ENCODE measurements at regions not wholly inside any gene's neighbourhood (a gene's known extent, or its start where the extent isn't known, plus 50 kb on each side); places are given as distances from the start of the nearest gene placed in this dataset.

DNA sequence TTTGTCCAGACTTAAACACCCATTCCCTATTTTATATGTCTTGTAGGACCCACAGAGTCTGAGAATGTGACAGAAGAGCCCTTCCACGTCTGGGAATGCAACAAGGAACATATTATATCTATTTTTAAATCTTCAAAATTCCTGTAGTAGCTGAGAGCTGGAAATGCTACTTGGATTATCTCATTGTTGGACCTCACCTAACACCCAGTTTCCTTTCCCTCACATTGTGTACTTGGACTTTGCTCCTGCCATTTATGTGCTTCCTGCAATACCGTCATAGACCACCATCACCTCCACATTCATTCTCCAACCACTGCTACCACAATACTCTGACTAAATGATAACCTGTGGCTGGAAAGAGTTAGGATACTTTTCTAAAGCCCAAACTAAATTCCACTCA lies 335.4 kb downstream of the COL12A1 start (continued):
- TF ChIP-seq, protein P1, sequence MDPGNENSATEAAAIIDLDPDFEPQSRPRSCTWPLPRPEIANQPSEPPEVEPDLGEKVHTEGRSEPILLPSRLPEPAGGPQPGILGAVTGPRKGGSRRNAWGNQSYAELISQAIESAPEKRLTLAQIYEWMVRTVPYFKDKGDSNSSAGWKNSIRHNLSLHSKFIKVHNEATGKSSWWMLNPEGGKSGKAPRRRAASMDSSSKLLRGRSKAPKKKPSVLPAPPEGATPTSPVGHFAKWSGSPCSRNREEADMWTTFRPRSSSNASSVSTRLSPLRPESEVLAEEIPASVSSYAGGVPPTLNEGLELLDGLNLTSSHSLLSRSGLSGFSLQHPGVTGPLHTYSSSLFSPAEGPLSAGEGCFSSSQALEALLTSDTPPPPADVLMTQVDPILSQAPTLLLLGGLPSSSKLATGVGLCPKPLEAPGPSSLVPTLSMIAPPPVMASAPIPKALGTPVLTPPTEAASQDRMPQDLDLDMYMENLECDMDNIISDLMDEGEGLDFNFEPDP (CRISPR knock-in tag; conservative IDR thresholded peaks at IDR 0.05), result no peak
- TF ChIP-seq FOXA3 (CRISPR knock-in tag; IDR thresholded peaks at IDR 0.05), result peak; percentile 38; the same call in 1 of the 2 replicates
- TF ChIP-seq ZNF569 (CRISPR knock-in tag; IDR thresholded peaks at IDR 0.05; ENCODE audit: borderline replicate concordance), result no peak
- peak; percentile 39; the same call in 1 of the 2 replicates for TF ChIP-seq ETV5 (CRISPR knock-in tag; IDR thresholded peaks at IDR 0.05; ENCODE audit: borderline replicate concordance)
- TF ChIP-seq BRCA1 (CRISPR knock-in tag; IDR thresholded peaks at IDR 0.05), result no peak
- TF ChIP-seq PPARG (CRISPR knock-in tag; conservative IDR thresholded peaks at IDR 0.05), result peak; percentile 85
- no peak for TF ChIP-seq ZNF678 (CRISPR knock-in tag; IDR thresholded peaks at IDR 0.05)
- no peak for TF ChIP-seq ZNF205 (CRISPR knock-in tag; IDR thresholded peaks at IDR 0.05)
- no peak for TF ChIP-seq SALL2 (CRISPR knock-in tag; IDR thresholded peaks at IDR 0.05)
- TF ChIP-seq MIER2 (CRISPR knock-in tag; IDR thresholded peaks at IDR 0.05), result peak; percentile 44; the same call in 1 of the 2 replicates
- TF ChIP-seq, protein P2, sequence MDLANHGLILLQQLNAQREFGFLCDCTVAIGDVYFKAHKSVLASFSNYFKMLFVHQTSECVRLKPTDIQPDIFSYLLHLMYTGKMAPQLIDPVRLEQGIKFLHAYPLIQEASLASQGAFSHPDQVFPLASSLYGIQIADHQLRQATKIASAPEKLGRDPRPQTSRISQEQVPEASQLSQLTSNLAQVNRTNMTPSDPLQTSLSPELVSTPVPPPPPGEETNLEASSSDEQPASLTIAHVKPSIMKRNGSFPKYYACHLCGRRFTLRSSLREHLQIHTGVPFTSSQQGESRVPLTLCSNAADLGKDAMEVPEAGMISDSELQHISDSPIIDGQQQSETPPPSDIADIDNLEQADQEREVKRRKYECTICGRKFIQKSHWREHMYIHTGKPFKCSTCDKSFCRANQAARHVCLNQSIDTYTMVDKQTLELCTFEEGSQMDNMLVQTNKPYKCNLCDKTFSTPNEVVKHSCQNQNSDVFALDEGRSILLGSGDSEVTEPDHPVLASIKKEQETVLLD (CRISPR knock-in tag; IDR thresholded peaks at IDR 0.05; ENCODE audit: low read depth), result no peak
- no peak for TF ChIP-seq GABPA (IDR thresholded peaks at IDR 0.05; ENCODE audit: low read depth, low read length)
- TF ChIP-seq GABPA (CRISPR knock-in tag; IDR thresholded peaks at IDR 0.05; ENCODE audit: low read depth), result peak; percentile 65
- no peak for TF ChIP-seq ZNF547 (CRISPR knock-in tag; IDR thresholded peaks at IDR 0.05)
- peak; percentile 19 for TF ChIP-seq TEAD3 (CRISPR knock-in tag; optimal IDR thresholded peaks at IDR 0.05; ENCODE audit: borderline replicate concordance)

Measured in HepG2 (cell line).